Smooth muscle cell (in vitro differentiated cells): ENCODE measurements at regions not wholly inside any gene's neighbourhood (a gene's known extent, or its start where the extent isn't known, plus 50 kb on each side); places are given as distances from the start of the nearest gene placed in this dataset.
"Not testable (repeated sequence)": the region's sequence is repeated elsewhere in the genome, so short reads cannot be mapped to it uniquely, and the experiment has no call there.

ENCODE experiments used
- DNase-seq: peaks from one replicate; lab custom pipeline; 2025; ENCODE audit not compliant: unreplicated experiment; lab: John Stamatoyannopoulos, UW
- H2AFZ ChIP-seq: fragments of 200-600 bp; sonication (generic); 2 replicates; pipeline ENCODE4 v1.6.0; 2016; ENCODE audit warnings: antibody characterized with exemption, low read depth, mild to moderate bottlenecking
- H3F3A ChIP-seq: fragments of 200-600 bp; sonication (generic); 2 replicates; pipeline ENCODE4 v1.6.0; 2017; ENCODE audit warnings: antibody characterized with exemption, low read depth
- H3K27ac ChIP-seq: fragments of 200-600 bp; sonication (generic); 2 replicates; pipeline ENCODE4 v1.5.1; 2016; ENCODE audit warnings: low read depth, mild to moderate bottlenecking
- H3K27me3 ChIP-seq: fragments of 200-600 bp; sonication (generic); 2 replicates; pipeline ENCODE4 v1.6.1; 2016; ENCODE audit warnings: low read depth, mild to moderate bottlenecking
- H3K36me3 ChIP-seq: fragments of 200-600 bp; sonication (generic); 2 replicates; pipeline ENCODE4 v1.5.1; 2016; ENCODE audit warnings: low read depth
- H3K4me1 ChIP-seq: fragments of 200-600 bp; sonication (generic); 2 replicates; pipeline ENCODE4 v1.5.1; 2016; ENCODE audit warnings: low read depth
- H3K4me2 ChIP-seq: fragments of 200-600 bp; sonication (generic); 2 replicates; pipeline ENCODE4 v1.6.0; 2016; ENCODE audit warnings: mild to moderate bottlenecking
- H3K4me3 ChIP-seq: fragments of 200-600 bp; sonication (generic); 2 replicates; pipeline ENCODE4 v1.5.1; 2016; ENCODE audit warnings: mild to moderate bottlenecking
- H3K79me2 ChIP-seq: fragments of 200-600 bp; sonication (generic); 2 replicates; pipeline ENCODE4 v1.6.0; 2016; ENCODE audit warnings: low read depth, mild to moderate bottlenecking
- H3K9ac ChIP-seq: fragments of 200-600 bp; sonication (generic); 2 replicates; pipeline ENCODE4 v1.6.0; 2016; ENCODE audit warnings: low read depth
- H3K9me3 ChIP-seq: fragments of 200-600 bp; sonication (generic); replicated peaks from 2 replicates; pipeline ENCODE4 v1.5.1; 2016; ENCODE audit warnings: low read depth
- H4K20me1 ChIP-seq: fragments of 200-600 bp; sonication (generic); 2 replicates; pipeline ENCODE4 v1.6.0; 2016; ENCODE audit warnings: low read depth
- CTCF ChIP-seq: fragments of 200-600 bp; sonication (generic); IDR thresholded peaks from 2 replicates; pipeline ENCODE4 v1.5.1; 2017; ENCODE audit warnings: borderline replicate concordance, mild to moderate bottlenecking, antibody characterized with exemption; ENCODE audit not compliant: insufficient read depth, poor library complexity, severe bottlenecking
- WGBS: methylation state at CpG from one replicate; pipeline ENCODE4 v1.1.7; 2016; ENCODE audit warnings: low lambda C conversion rate; 5-methylcytosine and 5-hydroxymethylcytosine counted together

- Histone ChIP-seq H3K4me1 (no peaks in the 10 kb centered on the region), H3F3A (no peaks in the 10 kb centered on the region), H3K4me3 (no peak overlapping the region), H3K9ac (no peak overlapping the region), H3K36me3 (no peaks in the 10 kb centered on the region), H3K27me3 (no peaks in the 10 kb centered on the region), H3K79me2 (no peaks in the 10 kb centered on the region), H2AFZ (no peak overlapping the region), H3K9me3 (peaks cover 45% of the 10 kb centered on the region), H3K4me2 (no peak overlapping the region), H4K20me1 (no peaks in the 10 kb centered on the region), H3K27ac (no peak overlapping the region)
- no peak for DNase-seq
- no peak for TF ChIP-seq CTCF
- WGBS, result 85% methylated on average over 30 of the region's 30 CpGs
Observed at GRCh38 chr15:21261965-21262850, 178.1 kb downstream of the POTEB3 start.

DNA sequence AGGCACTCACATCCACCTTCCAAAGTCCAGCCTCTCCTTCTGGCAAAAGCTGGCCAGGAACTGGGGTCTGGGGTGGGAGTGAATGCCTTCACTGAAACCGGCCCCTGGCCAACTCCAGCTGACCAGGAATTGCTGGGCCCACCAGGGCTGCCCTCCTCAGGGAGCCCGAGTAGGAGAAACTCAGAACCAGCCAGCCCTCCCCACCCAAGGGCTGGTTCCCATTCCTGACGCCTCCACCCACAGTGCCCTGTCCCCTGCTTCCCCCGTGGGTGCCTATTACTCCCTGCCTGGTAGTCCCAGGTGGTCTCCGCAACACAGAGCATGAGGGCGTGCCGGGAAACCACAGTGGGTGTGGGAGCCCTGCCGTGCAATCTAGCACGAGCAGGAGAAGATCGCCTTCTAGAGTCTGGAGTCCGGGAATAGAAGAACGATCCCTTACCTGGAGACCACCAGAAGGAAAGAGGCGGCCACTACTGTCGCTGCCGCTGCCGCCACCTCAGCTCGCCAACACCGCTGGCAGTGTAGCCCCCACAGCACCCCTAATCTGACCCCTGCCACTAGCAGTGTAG is 178.8 kb downstream of the POTEB3 start:
- Histone ChIP-seq H3K9me3 (peaks cover 40% of the 10 kb centered on the region), H3K4me2 (no peak overlapping the region), H3K4me3 (no peak overlapping the region), H3K27ac (no peak overlapping the region), H3F3A (no peaks in the 10 kb centered on the region), H3K36me3 (no peaks in the 10 kb centered on the region), H3K27me3 (no peaks in the 10 kb centered on the region), H3K4me1 (no peaks in the 10 kb centered on the region), H3K9ac (no peak overlapping the region), H2AFZ (no peak overlapping the region), H4K20me1 (no peaks in the 10 kb centered on the region), H3K79me2 (no peaks in the 10 kb centered on the region)
- no peak for DNase-seq
- 85% methylated on average over 18 of the region's 18 CpGs for WGBS
- no peak for TF ChIP-seq CTCF

GRCh38 chr15:21260966-21261395 is 179.3 kb downstream of the POTEB3 start:
- no peak overlapping the region for H3K4me3 ChIP-seq
- 81% methylated on average over 15 of the region's 15 CpGs for WGBS
- no peaks in the 10 kb centered on the region for H3K4me1 ChIP-seq
- H3F3A ChIP-seq, result no peaks in the 10 kb centered on the region
- H3K79me2 ChIP-seq, result no peaks in the 10 kb centered on the region
- H3K9me3 ChIP-seq, result peaks cover 36% of the 10 kb centered on the region
- H3K27me3 ChIP-seq, result no peaks in the 10 kb centered on the region
- no peak for TF ChIP-seq CTCF
- no peak overlapping the region for H3K27ac ChIP-seq
- DNase-seq, result no peak
- H3K36me3 ChIP-seq, result no peaks in the 10 kb centered on the region
- no peak overlapping the region for H2AFZ ChIP-seq
- H3K9ac ChIP-seq, result no peak overlapping the region
- H4K20me1 ChIP-seq, result no peaks in the 10 kb centered on the region
- H3K4me2 ChIP-seq, result no peak overlapping the region

DNA sequence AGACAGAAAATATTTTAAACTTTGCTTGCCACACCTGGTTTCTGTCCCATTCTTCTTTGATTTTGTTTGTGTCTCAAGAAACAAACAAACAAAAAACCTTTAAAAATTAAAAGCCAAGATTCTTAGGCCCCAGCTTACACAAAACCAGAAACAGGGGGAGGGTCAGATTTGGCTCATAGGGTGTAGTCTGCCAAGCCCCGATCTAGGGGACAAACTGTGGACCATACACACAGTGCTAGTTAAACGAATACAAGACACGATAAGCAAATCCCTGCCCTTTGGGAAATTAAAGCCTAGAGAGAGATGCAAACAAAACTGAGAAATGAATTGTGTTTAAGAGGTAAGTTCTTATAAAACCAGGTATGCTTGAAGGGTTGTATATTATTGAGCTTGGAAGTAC is 181.7 kb downstream of the POTEB3 start:
- peaks cover 30% of the 10 kb centered on the region for H3K9me3 ChIP-seq
- H3F3A ChIP-seq, H2AFZ ChIP-seq, H3K27ac ChIP-seq, H3K4me1 ChIP-seq, H3K27me3 ChIP-seq, H3K4me2 ChIP-seq, DNase-seq, H3K4me3 ChIP-seq, H3K9ac ChIP-seq, H3K36me3 ChIP-seq, H3K79me2 ChIP-seq, H4K20me1 ChIP-seq: not testable (repeated sequence)
- 72% methylated on average over 3 of the region's 3 CpGs for WGBS

- H3K4me1 ChIP-seq, H3K4me3 ChIP-seq, H3K9ac ChIP-seq, H2AFZ ChIP-seq, H3K79me2 ChIP-seq, DNase-seq, H3K27me3 ChIP-seq, H3K27ac ChIP-seq, H3F3A ChIP-seq, H3K36me3 ChIP-seq, H3K4me2 ChIP-seq, H4K20me1 ChIP-seq: not testable (repeated sequence)
- peaks cover 18% of the 10 kb centered on the region for H3K9me3 ChIP-seq
- 73% methylated on average over 5 of the region's 5 CpGs for WGBS
Observed at GRCh38 chr15:21249508-21250019, 190.7 kb downstream of the POTEB3 start.
